Coronary artery (tissue), 2 donors: ENCODE measurements at regions not wholly inside any gene's neighbourhood (a gene's known extent, or its start where the extent isn't known, plus 50 kb on each side); places are given as distances from the start of the nearest gene placed in this dataset.
A peak's percentile ranks its signal among the peaks of the same experiment; 100 is the strongest.
"Not testable (repeated sequence)": the region's sequence is repeated elsewhere in the genome, so short reads cannot be mapped to it uniquely, and the experiment has no call there.

Source experiments
- DNase-seq: peaks from one replicate; pipeline ENCODE4 v3.0.0-alpha.2; 2017; ENCODE audit warnings: low spot score
- H3K27ac ChIP-seq, 2 donors: fragments of 200-600 bp; sonication (generic); one replicate each; pipeline ENCODE4 v1.5.1; 2016 to 2019
- H3K4me3 ChIP-seq: fragments of 200-600 bp; sonication (generic); 2 replicates; pipeline ENCODE4 v1.5.1; 2016; ENCODE audit warnings: mild to moderate bottlenecking, moderate library complexity
- CTCF ChIP-seq: fragments of 200-600 bp; sonication (generic); IDR thresholded peaks from one replicate; pipeline ENCODE4 v1.5.1; 2019; ENCODE audit warnings: antibody characterized with exemption

- no peak for TF ChIP-seq CTCF
- no peak for DNase-seq
- Histone ChIP-seq H3K4me3 (no peak overlapping the region), H3K27ac (peak overlapping the region in 1 of 2 donors; percentile 24)
Observed at GRCh38 chr17:77802811-77803220, 155.7 kb upstream of the TNRC6C start.

- Histone ChIP-seq H3K27ac (no peak overlapping the region), H3K4me3 (no peak overlapping the region)
- DNase-seq, result no peak
- no peak for TF ChIP-seq CTCF
Observed at GRCh38 chr17:77803726-77804125, 154.8 kb upstream of the TNRC6C start.

GRCh38 chr17:77804796-77805426 is 153.6 kb upstream of the TNRC6C start:
- Histone ChIP-seq H3K27ac (no peak overlapping the region), H3K4me3 (no peak overlapping the region)
- DNase-seq, result no peak
- TF ChIP-seq CTCF, result no peak

- not testable (repeated sequence) for H3K4me3 ChIP-seq, H3K27ac ChIP-seq, DNase-seq
Observed at GRCh38 chr17:77805970-77806369, 152.5 kb upstream of the TNRC6C start.

GRCh38 chr17:77807051-77807745 is 151.3 kb upstream of the TNRC6C start:
- H3K27ac ChIP-seq, result no peak overlapping the region
- no peak overlapping the region for H3K4me3 ChIP-seq
- no peak for TF ChIP-seq CTCF
- no peak for DNase-seq

- no peak for DNase-seq
- TF ChIP-seq CTCF, result no peak
- Histone ChIP-seq H3K27ac (no peak overlapping the region), H3K4me3 (no peak overlapping the region)
Observed at GRCh38 chr17:77807746-77808441, 150.6 kb upstream of the TNRC6C start.

GRCh38 chr17:77808686-77809425 is 149.6 kb upstream of the TNRC6C start:
- Histone ChIP-seq H3K27ac (no peak overlapping the region), H3K4me3 (no peak overlapping the region)
- no peak for TF ChIP-seq CTCF
- no peak for DNase-seq
